SK-N-MC (cell line): ENCODE measurements at regions not wholly inside any gene's neighbourhood (a gene's known extent, or its start where the extent isn't known, plus 50 kb on each side); places are given as distances from the start of the nearest gene placed in this dataset.

Experiments
- EZH2 ChIP-seq: fragments of 200-600 bp; sonication (generic); IDR thresholded peaks from one replicate; pipeline ENCODE4 v1.6.1; 2017; ENCODE audit warnings: antibody characterized with exemption
- FOXP2 ChIP-seq: optimal IDR thresholded peaks from 2 replicates; pipeline ENCODE3; 2011; ENCODE audit warnings: mild to moderate bottlenecking, moderate library complexity; ENCODE audit not compliant: insufficient read depth; ENCODE audit errors: extremely low read length, control extremely low read depth
- POLR2AphosphoS5 ChIP-seq: IDR thresholded peaks from 2 replicates; pipeline ENCODE4 v1.6.1; 2012; ENCODE audit warnings: mild to moderate bottlenecking, low read depth, low read length, borderline replicate concordance

- TF ChIP-seq POLR2AphosphoS5 (no peak), EZH2 (no peak), FOXP2 (no peak)
These were observed 97.2 kb downstream of the LINC00237 start for GRCh38 chr20:21008951-21009350.
